ENCODE measurements at regions not wholly inside any gene's neighbourhood (a gene's known extent, or its start where the extent isn't known, plus 50 kb on each side); places are given as distances from the start of the nearest gene placed in this dataset.

GRCh38 chr1:82762829-82763532 lies 962.2 kb downstream of the ADGRL2 start:
- no peak for TF ChIP-seq CTCF (IDR thresholded peaks at IDR 0.05)
- TF ChIP-seq POLR2A (IDR thresholded peaks at IDR 0.05), result no peak
- no peak for TF ChIP-seq EP300 (IDR thresholded peaks at IDR 0.05)
- no peak for TF ChIP-seq POLR2AphosphoS5 (IDR thresholded peaks at IDR 0.05)
